ENCODE measurements at regions not wholly inside any gene's neighbourhood (a gene's known extent, or its start where the extent isn't known, plus 50 kb on each side); places are given as distances from the start of the nearest gene placed in this dataset.

- no peak for TF ChIP-seq GATA2 (IDR thresholded peaks at IDR 0.05; ENCODE audit: low read depth, low read length)
- no peak for TF ChIP-seq GATA3 (IDR thresholded peaks at IDR 0.05; ENCODE audit: low read depth, low read length)
Observed at GRCh38 chr4:138409670-138410069, 167.5 kb upstream of the SLC7A11 start.

Data from SH-SY5Y (cell line).